Ectodermal cell (in vitro differentiated cells): ENCODE measurements at regions not wholly inside any gene's neighbourhood (a gene's known extent, or its start where the extent isn't known, plus 50 kb on each side); places are given as distances from the start of the nearest gene placed in this dataset.
"Not testable (repeated sequence)": the region's sequence is repeated elsewhere in the genome, so short reads cannot be mapped to it uniquely, and the experiment has no call there.

Experiments used
- H3K27ac ChIP-seq: 2 replicates; pipeline ENCODE4 v1.7.0; 2013; ENCODE audit warnings: mild to moderate bottlenecking, low read depth, low read length; ENCODE audit not compliant: insufficient read depth, poor library complexity, severe bottlenecking
- H3K27me3 ChIP-seq: 2 replicates; pipeline ENCODE4 v1.7.0; 2013; ENCODE audit warnings: mild to moderate bottlenecking, low read length; ENCODE audit not compliant: insufficient read depth, control insufficient read depth, poor library complexity, severe bottlenecking
- H3K36me3 ChIP-seq: one replicate; pipeline ENCODE4 v1.7.0; 2013; ENCODE audit warnings: low read length; ENCODE audit not compliant: control insufficient read depth, insufficient read depth
- H3K4me1 ChIP-seq: one replicate; pipeline ENCODE4 v1.7.0; 2013; ENCODE audit warnings: low read length; ENCODE audit not compliant: control insufficient read depth, insufficient read depth
- H3K4me3 ChIP-seq: 2 replicates; pipeline ENCODE4 v1.7.0; 2013; ENCODE audit warnings: low read depth, low read length, control low read depth; ENCODE audit not compliant: insufficient read depth
- H3K9me3 ChIP-seq: 2 replicates; pipeline ENCODE4 v1.7.0; 2013; ENCODE audit warnings: mild to moderate bottlenecking, low read length, moderate library complexity; ENCODE audit not compliant: control insufficient read depth
- WGBS, 2 experiments: methylation state at CpG; one replicate each; pipeline ENCODE4 v1.1.7; 2013; ENCODE audit warnings: missing lambda C conversion rate in 2 of 2; 5-methylcytosine and 5-hydroxymethylcytosine counted together

DNA sequence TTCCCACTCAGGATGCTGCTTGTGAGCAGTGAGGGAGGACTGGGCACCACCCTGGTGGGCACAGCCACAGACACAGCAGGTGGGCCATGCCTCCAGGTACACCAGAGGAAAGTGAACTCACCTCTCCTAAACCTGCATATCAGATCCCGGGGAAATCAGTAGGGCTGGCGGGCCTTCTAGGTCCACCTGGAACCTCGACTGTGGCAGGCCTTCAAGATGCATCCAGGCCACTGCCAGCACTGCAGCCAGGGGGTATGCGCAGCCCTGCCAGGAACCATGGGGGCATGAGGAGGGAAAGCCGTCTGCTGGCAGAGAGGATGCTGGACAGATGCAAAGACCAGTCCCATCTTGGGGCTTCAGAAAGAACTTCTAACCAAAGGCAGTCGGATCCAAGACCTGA lies 270.6 kb upstream of the IRX4 start:
- H3K9me3 ChIP-seq = no peaks in the 10 kb centered on the region
- no peaks in the 10 kb centered on the region for H3K36me3 ChIP-seq
- H3K27ac ChIP-seq = no peak overlapping the region
- H3K4me3 ChIP-seq = no peak overlapping the region
- WGBS, 2 experiments = 92 to 94% methylated on average over 6 of the region's 6 CpGs
- H3K4me1 ChIP-seq = peaks cover 6% of the 10 kb centered on the region
- H3K27me3 ChIP-seq = no peaks in the 10 kb centered on the region

DNA sequence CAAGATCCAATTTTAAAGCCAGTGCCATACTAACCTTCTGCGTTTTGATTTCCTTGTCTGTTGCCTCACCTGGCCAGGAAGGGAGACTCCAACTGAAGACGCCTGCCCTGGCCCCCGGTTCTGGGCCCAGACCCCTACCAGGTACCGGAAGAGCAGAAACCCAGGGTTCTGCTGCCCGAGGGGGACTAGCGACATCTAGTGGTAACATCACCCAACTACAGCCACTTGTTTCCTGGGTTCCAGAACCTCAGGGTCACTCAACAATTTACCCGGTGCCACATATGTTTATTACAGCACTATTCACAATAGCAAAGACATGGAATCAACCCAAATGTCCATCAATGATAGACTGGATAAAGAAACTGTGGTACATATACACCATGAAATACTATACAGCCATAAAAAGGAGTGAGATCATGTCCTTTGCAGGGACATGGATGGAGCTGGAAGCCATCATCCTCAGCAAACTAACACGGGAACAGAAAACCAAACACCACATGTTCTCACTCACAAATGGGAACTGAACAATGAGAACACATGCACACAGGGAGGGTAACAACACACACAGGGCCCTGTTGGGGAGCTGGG lies 268.7 kb upstream of the IRX4 start:
- not testable (repeated sequence) for H3K27ac ChIP-seq, H3K36me3 ChIP-seq, H3K27me3 ChIP-seq, H3K4me3 ChIP-seq, H3K9me3 ChIP-seq, H3K4me1 ChIP-seq
- 25 to 26% methylated on average over 7 of the region's 8 CpGs for WGBS, 2 experiments

DNA sequence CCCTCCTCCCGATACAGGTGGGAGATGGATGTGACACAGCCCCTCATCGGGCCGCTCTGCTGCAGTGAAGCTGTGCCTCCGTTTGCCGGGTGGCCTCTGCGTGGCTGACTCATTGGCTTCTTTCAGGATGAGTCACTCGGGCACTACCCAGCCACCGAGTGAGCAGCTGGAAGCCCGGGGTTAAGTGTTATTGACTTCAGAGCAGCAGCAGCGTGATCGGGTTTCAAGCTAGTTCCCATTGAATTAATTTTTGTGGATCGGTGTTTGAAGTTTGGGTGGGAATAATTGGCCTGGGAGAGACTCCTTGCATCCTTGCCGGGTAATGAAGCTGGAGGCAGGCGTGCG lies 266.4 kb upstream of the IRX4 start:
- Histone ChIP-seq H3K4me3 (no peak overlapping the region), H3K27ac (no peak overlapping the region), H3K36me3 (no peaks in the 10 kb centered on the region), H3K27me3 (no peaks in the 10 kb centered on the region), H3K4me1 (peaks cover 6% of the 10 kb centered on the region), H3K9me3 (no peaks in the 10 kb centered on the region)
- WGBS, 2 experiments = 40 to 50% methylated on average over 15 of the region's 15 CpGs

DNA sequence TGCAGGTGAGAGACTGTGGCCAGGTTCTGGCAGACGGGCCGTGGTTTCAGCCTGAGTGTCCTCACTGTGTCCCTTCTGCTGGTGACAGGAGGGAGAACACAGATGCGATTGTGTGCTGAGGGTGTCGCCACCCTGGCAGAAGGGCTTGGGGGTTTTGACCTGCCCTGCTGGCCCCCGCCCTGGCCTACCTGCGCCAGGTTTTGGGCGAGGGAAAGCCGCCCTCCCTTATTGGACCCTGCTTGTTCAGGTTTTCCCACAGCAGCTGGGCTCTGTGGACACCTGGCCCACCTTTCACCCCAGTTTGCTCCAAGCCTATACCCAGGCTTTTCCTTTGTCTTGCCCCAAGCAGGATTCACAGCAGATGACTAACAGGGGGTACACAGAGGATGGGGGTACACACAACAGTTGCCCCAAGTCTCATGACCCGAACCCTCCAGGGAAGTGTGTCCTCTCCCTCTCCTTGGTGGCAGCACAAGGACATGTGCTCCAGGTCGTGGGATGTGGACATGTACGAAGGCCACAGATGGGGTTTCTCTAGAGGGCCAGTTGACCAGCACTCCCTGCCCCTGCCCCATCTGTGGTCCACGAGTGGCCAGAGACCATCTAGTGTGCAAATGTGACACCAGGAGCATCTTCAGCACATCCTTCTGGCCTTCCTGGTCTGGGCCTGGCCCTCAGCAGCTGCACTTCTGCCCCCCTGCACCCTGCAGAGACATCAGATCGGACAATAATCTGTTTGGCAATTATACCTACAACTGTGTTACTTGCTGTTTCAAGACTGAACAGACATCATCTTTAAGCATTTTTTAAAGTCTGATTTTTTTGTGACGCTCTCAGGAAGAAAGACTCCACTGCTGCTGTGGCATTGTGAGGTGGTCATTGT lies 265.8 kb upstream of the IRX4 start:
- peaks cover 6% of the 10 kb centered on the region for H3K4me1 ChIP-seq
- no peak overlapping the region for H3K27ac ChIP-seq
- no peak overlapping the region for H3K4me3 ChIP-seq
- WGBS, 2 experiments = 90% methylated on average over 14 of the region's 14 CpGs
- H3K9me3 ChIP-seq = no peaks in the 10 kb centered on the region
- H3K36me3 ChIP-seq = no peaks in the 10 kb centered on the region
- no peaks in the 10 kb centered on the region for H3K27me3 ChIP-seq

DNA sequence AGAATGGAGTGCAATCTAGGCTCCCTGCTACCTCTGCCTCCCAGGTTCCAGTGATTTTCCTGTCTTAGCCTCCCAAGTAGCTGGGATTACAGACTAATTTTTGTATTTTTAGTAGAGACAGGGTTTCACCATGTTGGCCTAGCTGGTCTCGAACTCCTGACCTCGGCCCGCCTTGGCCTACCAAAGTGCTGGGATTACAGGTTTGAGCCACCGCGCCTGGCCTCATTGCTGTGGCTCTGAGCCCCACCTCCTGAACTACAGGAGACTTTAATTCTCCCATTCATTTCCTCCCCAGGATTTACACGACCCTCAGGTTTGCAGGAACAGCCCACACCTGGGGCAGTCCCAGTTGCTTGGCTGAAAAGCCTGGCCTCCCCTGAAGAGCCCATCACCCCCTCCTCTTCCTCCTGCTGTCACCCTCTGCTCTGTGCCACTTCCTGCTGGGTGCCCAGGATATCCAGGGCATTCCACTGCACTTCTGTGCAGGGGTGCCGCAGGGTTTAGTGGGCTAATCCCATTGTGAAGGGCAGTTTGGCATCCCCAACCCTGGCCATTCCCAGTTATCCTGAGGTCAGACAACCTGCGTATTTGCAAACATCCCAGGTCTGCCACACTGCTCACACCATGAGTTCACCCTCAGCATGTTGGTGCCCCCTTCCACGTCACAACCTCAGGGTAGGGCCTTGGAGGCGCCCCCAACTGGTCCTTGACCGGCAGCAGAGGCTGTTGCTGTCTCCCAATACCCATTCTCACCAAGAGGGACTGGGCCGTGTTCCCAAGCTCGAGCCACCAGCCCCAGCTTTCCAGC lies 265.0 kb upstream of the IRX4 start:
- H3K27ac ChIP-seq = no peak overlapping the region
- H3K36me3 ChIP-seq = no peaks in the 10 kb centered on the region
- peaks cover 6% of the 10 kb centered on the region for H3K4me1 ChIP-seq
- H3K9me3 ChIP-seq = no peaks in the 10 kb centered on the region
- WGBS, 2 experiments = 85 to 86% methylated on average over 13 of the region's 13 CpGs
- H3K27me3 ChIP-seq = no peaks in the 10 kb centered on the region
- no peak overlapping the region for H3K4me3 ChIP-seq

DNA sequence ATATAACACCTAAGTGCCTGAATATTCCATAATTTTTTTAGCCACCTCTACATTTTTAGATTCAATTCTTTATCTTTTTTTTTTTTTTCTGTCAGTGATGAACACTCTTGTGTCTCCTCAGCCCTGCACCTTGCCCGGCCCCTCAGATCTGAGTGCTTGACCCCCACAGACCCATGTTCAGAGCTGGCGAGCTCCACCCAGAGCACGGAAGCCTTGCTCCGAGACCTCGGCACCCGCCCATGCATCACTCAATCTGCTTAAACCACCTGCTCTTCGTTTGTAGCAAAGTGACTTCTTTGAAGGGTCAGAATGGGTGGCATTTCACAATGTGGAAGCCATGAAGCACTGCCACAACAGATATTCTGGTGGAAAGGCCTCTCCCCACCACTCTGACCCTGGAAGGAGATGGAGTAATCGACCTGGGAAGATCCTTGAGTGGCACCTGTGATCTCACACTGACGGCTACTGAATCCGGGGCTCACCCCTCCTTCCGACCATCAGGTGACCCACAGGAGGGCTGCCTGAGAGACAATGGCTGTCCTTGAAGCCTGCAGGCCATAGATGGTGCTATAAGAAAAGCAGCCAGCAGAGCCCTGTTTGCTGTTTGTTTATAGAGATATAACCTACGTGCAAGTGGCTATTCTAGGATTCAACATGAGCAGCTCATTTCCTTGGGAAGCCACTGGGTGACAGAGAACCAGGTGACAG lies 261.1 kb upstream of the IRX4 start:
- Histone ChIP-seq H3K9me3 (no peaks in the 10 kb centered on the region), H3K36me3 (no peaks in the 10 kb centered on the region), H3K4me1 (no peaks in the 10 kb centered on the region), H3K27ac (no peak overlapping the region), H3K4me3 (no peak overlapping the region), H3K27me3 (no peaks in the 10 kb centered on the region)
- WGBS, 2 experiments = 84 to 85% methylated on average over 12 of the region's 12 CpGs

DNA sequence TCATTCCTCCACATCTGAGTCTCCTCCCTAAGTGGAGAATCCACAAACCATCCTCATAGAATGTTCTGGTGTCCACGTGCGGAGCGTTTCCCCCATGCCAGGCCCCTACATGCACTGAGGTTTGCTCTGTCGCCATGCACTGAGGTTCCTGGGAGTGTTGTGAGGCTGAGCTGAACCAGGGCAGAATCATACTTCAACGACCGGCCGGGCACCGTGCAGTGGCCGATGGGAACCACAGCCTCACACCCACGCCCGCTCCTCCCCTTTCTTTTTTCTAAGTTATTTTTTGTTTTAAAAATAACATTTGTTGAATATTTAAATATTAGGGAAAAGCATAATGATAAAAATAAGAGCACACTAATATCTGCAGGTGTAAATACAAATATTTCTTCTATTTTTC lies 260.4 kb upstream of the IRX4 start:
- no peaks in the 10 kb centered on the region for H3K4me1 ChIP-seq
- no peak overlapping the region for H3K27ac ChIP-seq
- no peaks in the 10 kb centered on the region for H3K36me3 ChIP-seq
- 93 to 95% methylated on average over 9 of the region's 11 CpGs for WGBS, 2 experiments
- H3K4me3 ChIP-seq = no peak overlapping the region
- H3K27me3 ChIP-seq = no peaks in the 10 kb centered on the region
- no peaks in the 10 kb centered on the region for H3K9me3 ChIP-seq

DNA sequence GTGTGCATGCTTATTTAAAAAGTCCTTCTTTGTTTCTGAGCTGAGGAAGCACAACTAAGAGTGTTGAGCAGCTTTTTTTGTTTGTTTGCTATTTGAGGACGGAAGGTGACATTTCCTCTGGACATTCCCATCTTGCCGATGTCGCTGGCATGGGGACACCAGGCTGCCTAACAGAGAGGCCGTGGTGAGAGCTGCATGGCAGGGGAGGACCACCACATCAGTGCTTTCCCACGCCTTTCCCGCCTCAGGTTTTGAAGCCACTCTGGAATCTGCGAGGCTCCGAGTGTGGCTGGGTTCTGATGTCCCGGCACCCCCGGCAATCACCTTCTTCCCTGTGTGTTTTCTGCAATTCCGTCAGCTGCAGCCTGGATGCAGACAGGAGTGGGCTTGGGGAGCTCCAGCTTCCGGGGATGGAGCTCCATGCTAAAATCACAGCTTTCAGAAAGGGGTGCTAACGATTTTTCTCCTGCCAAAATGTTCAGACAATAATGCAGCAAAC lies 259.8 kb upstream of the IRX4 start:
- 90 to 91% methylated on average over 13 of the region's 13 CpGs for WGBS, 2 experiments
- Histone ChIP-seq H3K4me3 (no peak overlapping the region), H3K27ac (no peak overlapping the region)

DNA sequence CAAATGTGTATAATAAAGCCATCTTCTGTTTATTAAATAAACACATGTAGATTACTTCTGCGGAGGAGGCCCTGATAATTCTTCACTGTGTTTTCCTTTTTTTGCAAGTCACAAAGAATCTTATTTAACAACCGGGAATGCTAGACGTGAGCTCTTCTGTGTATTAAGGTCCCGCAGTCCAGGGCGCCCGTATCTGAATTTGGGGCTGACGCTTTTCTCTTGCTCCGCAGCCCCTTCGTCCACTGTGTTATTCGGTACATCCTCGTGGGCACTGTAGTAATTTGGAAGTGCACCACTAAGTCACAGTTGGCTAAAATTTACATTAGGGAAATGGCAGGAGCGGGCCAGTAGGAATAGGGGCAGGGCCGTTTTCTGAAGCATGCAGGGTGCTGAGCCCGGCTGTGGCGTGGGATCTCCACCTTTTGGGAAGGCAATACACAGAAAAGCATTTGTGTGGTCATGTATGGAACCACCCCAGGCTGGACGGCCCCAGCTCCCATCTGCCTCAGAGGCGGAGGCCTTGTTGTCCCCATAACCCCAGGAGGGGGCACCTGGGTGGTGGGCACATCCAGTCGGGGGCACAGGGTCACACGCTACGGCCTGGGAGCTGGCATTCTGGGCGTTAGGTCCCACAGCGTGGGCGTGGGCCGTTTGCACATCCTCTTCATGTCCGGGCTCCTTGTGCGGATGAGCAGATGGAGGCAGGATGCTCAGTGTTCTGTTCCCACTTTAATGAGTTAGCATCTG lies 258.7 kb upstream of the IRX4 start:
- H3K4me1 ChIP-seq = no peaks in the 10 kb centered on the region
- 87 to 88% methylated on average over 26 of the region's 26 CpGs for WGBS, 2 experiments
- no peaks in the 10 kb centered on the region for H3K9me3 ChIP-seq
- H3K27me3 ChIP-seq = no peaks in the 10 kb centered on the region
- H3K27ac ChIP-seq = no peak overlapping the region
- H3K4me3 ChIP-seq = no peak overlapping the region
- H3K36me3 ChIP-seq = no peaks in the 10 kb centered on the region

More for the DNA sequence above, 259.8 kb upstream of the IRX4 start:
- no peaks in the 10 kb centered on the region for H3K27me3 ChIP-seq
- H3K4me1 ChIP-seq = no peaks in the 10 kb centered on the region
- H3K9me3 ChIP-seq = no peaks in the 10 kb centered on the region
- no peaks in the 10 kb centered on the region for H3K36me3 ChIP-seq
